ENCODE measurements at regions not wholly inside any gene's neighbourhood (a gene's known extent, or its start where the extent isn't known, plus 50 kb on each side); places are given as distances from the start of the nearest gene placed in this dataset.

GRCh38 chrX:116009346-116009745, 161.2 kb upstream of the AGTR2 start:
- H3K4me3 ChIP-seq = no peak overlapping the region
- H3K4me1 ChIP-seq = no peaks in the 10 kb centered on the region
- H3K27me3 ChIP-seq = no peaks in the 10 kb centered on the region
- no peaks in the 10 kb centered on the region for H3K9me3 ChIP-seq
- no peak for TF ChIP-seq CTCF (IDR thresholded peaks at IDR 0.05)
- no peak for DNase-seq (ENCODE audit: low spot score)
- H3K27ac ChIP-seq = no peak overlapping the region
- H3K36me3 ChIP-seq = no peaks in the 10 kb centered on the region

- Histone ChIP-seq H3K4me3 (no peak overlapping the region), H3K36me3 (no peaks in the 10 kb centered on the region), H3K27ac (no peak overlapping the region), H3K27me3 (no peaks in the 10 kb centered on the region), H3K4me1 (no peaks in the 10 kb centered on the region), H3K9me3 (no peaks in the 10 kb centered on the region)
- DNase-seq (ENCODE audit: low spot score) = no peak
- no peak for TF ChIP-seq CTCF (IDR thresholded peaks at IDR 0.05)
Observed at GRCh38 chrX:116009861-116010710, 160.5 kb upstream of the AGTR2 start.

- Histone ChIP-seq H3K36me3 (no peaks in the 10 kb centered on the region), H3K9me3 (no peaks in the 10 kb centered on the region), H3K4me3 (no peak overlapping the region), H3K27ac (no peak overlapping the region), H3K4me1 (no peaks in the 10 kb centered on the region), H3K27me3 (no peaks in the 10 kb centered on the region)
- no peak for TF ChIP-seq CTCF (IDR thresholded peaks at IDR 0.05)
- no peak for DNase-seq (ENCODE audit: low spot score)
Observed at GRCh38 chrX:116010939-116011338, 159.6 kb upstream of the AGTR2 start.

GRCh38 chrX:116031331-116031730, 139.2 kb upstream of the AGTR2 start:
- no peak overlapping the region for H3K4me3 ChIP-seq
- no peak for TF ChIP-seq CTCF (IDR thresholded peaks at IDR 0.05)

More at GRCh38 chrX:116031331-116031730, 139.2 kb upstream of the AGTR2 start:
- Histone ChIP-seq H3K27ac (no peak overlapping the region), H3K9me3 (peaks cover 0 to 16% of the 10 kb centered on the region in 2 donors), H3K36me3 (no peaks in the 10 kb centered on the region), H3K27me3 (no peaks in the 10 kb centered on the region), H3K4me1 (no peaks in the 10 kb centered on the region)
- DNase-seq (ENCODE audit: low spot score) = no peak

Measured in right atrium auricular region (tissue), 2 donors.